Heart left ventricle (tissue), 16 donors: ENCODE measurements at regions not wholly inside any gene's neighbourhood (a gene's known extent, or its start where the extent isn't known, plus 50 kb on each side); places are given as distances from the start of the nearest gene placed in this dataset.
"Not testable (repeated sequence)": the region's sequence is repeated elsewhere in the genome, so short reads cannot be mapped to it uniquely, and the experiment has no call there.

Experiments used
- ATAC-seq, 4 donors: fragments of 200-7000 bp; cut with Tn5 transposase; one replicate each; pipeline ENCODE4 v1.9.1; 2020 to 2022; ENCODE audit warnings: moderate library complexity in 4 of 4, mild to moderate bottlenecking in 3 of 4, moderate number of reproducible peaks in 1 of 4
- DNase-seq, 5 donors: peaks; one replicate each; pipeline ENCODE4 v3.0.0-alpha.2; 2020
- H3K27ac ChIP-seq, 12 donors: fragments of 200-600 bp; sonication (generic) in 4 of 12; one replicate each; pipeline versions ENCODE4 v1.5.0 to v1.8.0; 2016 to 2022; ENCODE audit warnings: mild to moderate bottlenecking in 2 of 12
- H3K27me3 ChIP-seq, 9 donors: fragments of 200-600 bp; sonication (generic) in 2 of 9; one replicate each; pipeline versions ENCODE4 v1.5.1 to v1.8.0; 2016 to 2022; ENCODE audit warnings: mild to moderate bottlenecking in 3 of 9
- H3K36me3 ChIP-seq, 9 donors: fragments of 200-600 bp; sonication (generic) in 2 of 9; one replicate each; pipeline versions ENCODE4 v1.5.0 to v1.8.0; 2018 to 2022; ENCODE audit warnings: mild to moderate bottlenecking in 2 of 9
- H3K4me1 ChIP-seq, 12 donors: fragments of 200-600 bp; sonication (generic) in 4 of 12; one replicate each; pipeline versions ENCODE4 v1.5.0 to v1.8.0; 2016 to 2022; ENCODE audit warnings: mild to moderate bottlenecking in 3 of 12
- H3K4me3 ChIP-seq, 12 donors: fragments of 200-600 bp; sonication (generic) in 4 of 12; one replicate each; pipeline versions ENCODE4 v1.5.0 to v1.8.0; 2017 to 2022; ENCODE audit warnings: mild to moderate bottlenecking in 9 of 12, moderate library complexity in 4 of 12
- H3K9me3 ChIP-seq, 12 donors: fragments of 200-600 bp; sonication (generic) in 4 of 12; one replicate each; pipeline versions ENCODE4 v1.5.0 to v1.8.0; 2016 to 2022; ENCODE audit warnings: mild to moderate bottlenecking in 1 of 12
- POLR2A ChIP-seq, 2 donors: fragments of 450-650 bp; IDR thresholded peaks; one replicate each; pipeline ENCODE4 v1.6.1; 2017; ENCODE audit warnings: antibody characterized with exemption in 2 of 2, mild to moderate bottlenecking in 2 of 2, moderate library complexity in 2 of 2
- WGBS, 4 donors: extraction: QIAGEN DNeasy Blood & Tissue Kit in 2 of 4; methylation state at CpG; one replicate each; pipeline versions ENCODE4 v1.1.5 to v1.1.7; 2013 to 2018; 5-methylcytosine and 5-hydroxymethylcytosine counted together
- intact Hi-C, 10 donors: fragments of 100-400 bp; cut with DNase I; formaldehyde crosslinking; loops; one replicate each; pipeline versions ENCODE4 v1.11.1 to v1.14.2; 2022
- TF ChIP-seq, protein P1 (sequence below), 12 donors: fragments of 200-600 bp; sonication (generic) in 4 of 12; IDR thresholded peaks; one replicate each; pipeline versions ENCODE4 v1.5.0 to v1.8.0; 2018 to 2022; ENCODE audit warnings: antibody characterized with exemption in 12 of 12, mild to moderate bottlenecking in 5 of 12
- donor health status: ischemic (EF 13 %, LVEDD 7.1; RV severe dilation, severe dysfunction).
- donor health status: healthy with polysubstance abuse.
- donor health status: DM: no; HTN: yes; CAD: no.
- donor health status: DM: no; HTN: no; CAD: no.
- donor health status: ischemic (EF 25% LVEDD 6.9; RV normal size, moderate dysfunction).
- donor health status: ischemic (EF 25% LVEDD 5.7; RV mildly dilated, moderate dysfunction).
- donor health status: healthy.
- donor health status: DM: yes; HTN: yes; CAD: no.
- donor health status: ischemic (EF 35%, LVEDD 5.7; RV mildly dilated, moderate dysfunction).
- donor health status: nonischemic (EF 11% LVEDD 7.7; RV severe dilation, severe dysfunction).
- donor health status: DM: yes; HTN: yes; CAD: no.
- donor health status: PGD.
- donor health status: ischemic (EF 29% LVEDD 5.4; RV normal size, mild dysfunction).
- donor health status: nonischemic (EF 23%, LVEDD 6.1; RV moderate dilation, normal function).

DNA sequence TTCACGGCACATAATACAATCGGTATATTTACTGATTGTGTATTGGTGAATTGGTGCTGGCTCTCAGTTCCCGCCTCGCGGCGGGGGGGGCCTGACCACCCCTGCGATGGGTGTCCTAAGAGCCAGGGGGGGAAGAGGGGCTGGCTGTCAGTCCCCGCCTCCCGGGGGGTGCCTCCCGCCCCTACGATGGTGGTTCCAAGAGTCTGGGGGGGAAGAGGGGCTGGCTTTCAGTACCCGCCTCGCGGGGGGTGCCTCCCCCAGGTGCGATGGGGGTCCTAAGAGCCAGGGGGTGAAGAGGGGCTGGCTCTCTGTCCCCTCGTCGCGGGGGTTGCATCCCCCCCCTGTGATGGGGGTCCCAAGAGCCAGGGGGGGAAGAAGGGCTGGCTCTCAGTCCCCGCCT, 2321.8 kb upstream of the PCDH20 start:
- intact Hi-C loops: no loop called here
- no peaks in the 10 kb centered on the region for H3K36me3 ChIP-seq
- H3K4me3 ChIP-seq: no peak overlapping the region
- WGBS, 4 donors: 95 to 96% (median 96%) methylated on average over 9 to 19 of the region's 19 CpGs
- no peaks in the 10 kb centered on the region for H3K27me3 ChIP-seq
- H3K4me1 ChIP-seq: no peaks in the 10 kb centered on the region
- ATAC-seq (no peak), DNase-seq (peak in 1 of 5 donors; percentile 47)
- no peak overlapping the region for H3K27ac ChIP-seq
- TF ChIP-seq, protein P1, sequence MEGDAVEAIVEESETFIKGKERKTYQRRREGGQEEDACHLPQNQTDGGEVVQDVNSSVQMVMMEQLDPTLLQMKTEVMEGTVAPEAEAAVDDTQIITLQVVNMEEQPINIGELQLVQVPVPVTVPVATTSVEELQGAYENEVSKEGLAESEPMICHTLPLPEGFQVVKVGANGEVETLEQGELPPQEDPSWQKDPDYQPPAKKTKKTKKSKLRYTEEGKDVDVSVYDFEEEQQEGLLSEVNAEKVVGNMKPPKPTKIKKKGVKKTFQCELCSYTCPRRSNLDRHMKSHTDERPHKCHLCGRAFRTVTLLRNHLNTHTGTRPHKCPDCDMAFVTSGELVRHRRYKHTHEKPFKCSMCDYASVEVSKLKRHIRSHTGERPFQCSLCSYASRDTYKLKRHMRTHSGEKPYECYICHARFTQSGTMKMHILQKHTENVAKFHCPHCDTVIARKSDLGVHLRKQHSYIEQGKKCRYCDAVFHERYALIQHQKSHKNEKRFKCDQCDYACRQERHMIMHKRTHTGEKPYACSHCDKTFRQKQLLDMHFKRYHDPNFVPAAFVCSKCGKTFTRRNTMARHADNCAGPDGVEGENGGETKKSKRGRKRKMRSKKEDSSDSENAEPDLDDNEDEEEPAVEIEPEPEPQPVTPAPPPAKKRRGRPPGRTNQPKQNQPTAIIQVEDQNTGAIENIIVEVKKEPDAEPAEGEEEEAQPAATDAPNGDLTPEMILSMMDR (IDR thresholded peaks at IDR 0.05): no peak
- TF ChIP-seq POLR2A (IDR thresholded peaks at IDR 0.05): no peak
- peaks cover 0 to 9% (median 0%) of the 10 kb centered on the region in 12 donors for H3K9me3 ChIP-seq

DNA sequence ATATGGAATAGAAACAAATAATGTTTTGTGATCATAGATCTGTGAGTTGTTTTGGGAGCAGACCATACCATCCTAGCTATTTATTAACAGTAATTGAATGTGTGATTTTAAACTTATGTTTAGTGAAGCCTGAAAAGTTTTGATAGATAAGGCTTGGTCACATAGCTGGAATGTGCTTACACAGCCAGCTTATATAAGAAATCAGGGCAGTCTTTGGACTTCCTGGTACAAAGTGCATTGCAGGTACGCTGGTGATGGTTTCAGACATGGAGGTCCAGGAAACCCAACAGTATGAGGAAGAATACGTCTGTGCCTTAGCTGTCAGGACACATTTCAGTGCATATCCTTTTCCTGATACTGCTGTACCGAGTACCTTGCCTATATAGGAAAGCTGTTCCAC, 2316.2 kb upstream of the PCDH20 start:
- H3K9me3 ChIP-seq: peaks cover 0 to 5% (median 0%) of the 10 kb centered on the region in 12 donors
- DNase-seq (no peak), ATAC-seq (no peak)
- TF ChIP-seq, protein P1 (IDR thresholded peaks at IDR 0.05): no peak
- TF ChIP-seq POLR2A (IDR thresholded peaks at IDR 0.05): no peak
- WGBS, 4 donors: 67 to 83% (median 78%) methylated on average over 3 of the region's 3 CpGs
- no peaks in the 10 kb centered on the region for H3K36me3 ChIP-seq
- no peaks in the 10 kb centered on the region for H3K27me3 ChIP-seq
- H3K4me1 ChIP-seq: no peaks in the 10 kb centered on the region
- intact Hi-C loops: no loop called here
- H3K4me3 ChIP-seq: no peak overlapping the region
- H3K27ac ChIP-seq: no peak overlapping the region

DNA sequence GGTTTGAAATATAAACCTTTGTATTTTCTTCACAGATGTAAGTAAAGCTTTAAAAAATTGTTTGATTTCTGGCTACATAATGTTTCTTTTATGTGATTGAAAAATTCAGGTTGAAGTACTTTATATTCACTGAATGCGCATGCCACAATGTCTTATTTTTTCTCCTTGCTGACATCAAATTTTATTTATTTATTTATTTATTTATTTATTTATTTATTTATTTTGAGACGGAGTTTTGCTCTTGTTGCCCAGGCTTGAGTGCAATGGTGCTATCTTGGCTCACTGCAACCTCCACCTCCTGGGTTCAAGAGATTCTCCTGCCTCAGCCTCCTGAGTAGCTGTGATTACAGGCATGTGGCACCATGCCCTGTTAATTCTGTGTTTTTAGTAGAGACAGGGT, 2296.5 kb upstream of the PCDH20 start:
- DNase-seq, ATAC-seq, H3K27me3 ChIP-seq, intact Hi-C loops, H3K27ac ChIP-seq, H3K36me3 ChIP-seq, H3K4me3 ChIP-seq, H3K9me3 ChIP-seq, H3K4me1 ChIP-seq: not testable (repeated sequence)
- 89 to 95% (median 94%) methylated on average over 2 of the region's 2 CpGs for WGBS, 4 donors

DNA sequence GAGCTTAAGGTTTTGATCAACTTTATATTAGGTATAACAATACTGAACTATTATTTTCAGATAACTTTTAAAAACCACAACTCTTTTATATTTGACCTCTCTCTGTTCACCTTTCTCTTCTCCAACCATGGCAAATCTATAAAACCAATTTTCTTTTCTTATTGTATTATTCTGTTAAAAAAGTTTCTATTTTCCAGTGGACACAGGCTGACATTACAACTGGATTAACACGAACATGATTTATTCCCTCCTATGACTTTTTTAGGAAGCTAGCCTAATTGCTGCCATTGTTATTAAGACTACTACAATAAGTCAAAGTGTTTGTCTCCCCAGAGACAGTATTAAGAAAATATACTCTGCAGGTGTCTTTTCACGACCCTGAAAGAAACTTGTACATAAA, 2291.1 kb upstream of the PCDH20 start:
- no peaks in the 10 kb centered on the region for H3K9me3 ChIP-seq
- intact Hi-C loops: no loop called here
- no peaks in the 10 kb centered on the region for H3K27me3 ChIP-seq
- ATAC-seq (no peak), DNase-seq (no peak)
- H3K27ac ChIP-seq: no peak overlapping the region
- no peak overlapping the region for H3K4me3 ChIP-seq
- no peaks in the 10 kb centered on the region for H3K4me1 ChIP-seq
- no peaks in the 10 kb centered on the region for H3K36me3 ChIP-seq
- WGBS, 4 donors: 42 to 56% (median 48%) methylated on average over 2 of the region's 2 CpGs
- TF ChIP-seq, protein P1 (IDR thresholded peaks at IDR 0.05): no peak
- no peak for TF ChIP-seq POLR2A (IDR thresholded peaks at IDR 0.05)

DNA sequence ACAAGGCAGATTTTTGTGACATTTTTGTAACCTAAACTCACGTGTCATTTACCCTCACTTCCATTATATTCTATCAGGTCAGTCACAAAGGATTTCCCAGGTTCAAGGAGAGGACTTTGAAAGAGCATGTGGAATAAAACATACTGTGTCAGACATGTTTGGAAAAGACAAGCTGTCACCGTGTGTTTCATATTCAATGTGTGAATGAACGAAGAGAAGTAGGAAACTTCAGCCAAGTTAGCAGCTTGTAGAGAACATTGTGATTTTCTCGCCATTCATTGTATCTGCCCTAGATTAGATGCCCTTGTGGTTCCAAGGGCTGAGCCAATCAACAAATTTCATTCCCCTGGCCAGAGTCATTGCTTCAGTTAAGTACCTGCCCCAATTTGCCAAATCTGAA, 2288.9 kb upstream of the PCDH20 start:
- ATAC-seq (no peak), DNase-seq (no peak)
- Histone ChIP-seq H3K9me3 (peaks cover 0 to 4% (median 0%) of the 10 kb centered on the region in 12 donors), H3K4me1 (no peaks in the 10 kb centered on the region), H3K27ac (no peak overlapping the region), H3K4me3 (no peak overlapping the region), H3K36me3 (no peaks in the 10 kb centered on the region), H3K27me3 (no peaks in the 10 kb centered on the region)
- 37 to 64% (median 54%) methylated on average over 4 of the region's 4 CpGs for WGBS, 4 donors
- TF ChIP-seq, protein P1 (IDR thresholded peaks at IDR 0.05): no peak
- TF ChIP-seq POLR2A (IDR thresholded peaks at IDR 0.05): no peak
- intact Hi-C loops: no loop called here
